Endothelial cell of umbilical vein (primary cell): ENCODE measurements at regions not wholly inside any gene's neighbourhood (a gene's known extent, or its start where the extent isn't known, plus 50 kb on each side); places are given as distances from the start of the nearest gene placed in this dataset.

Experiments
- BruUV-seq: library from RNA; stranded (reverse); fragments of 400-500 nt; replicated peaks from 2 replicates; lab custom pipeline; 2021; lab: Mats Ljungman, UMichigan
- CTCF ChIA-PET: fragments of 300-600, 350-600 bp; sonication (Branson Sonifier 250); formaldehyde crosslinking; loops from one replicate; lab custom pipeline; 2021; ENCODE audit warnings: antibody characterized with exemption, inconsistent platforms; lab: Charles Lee
- POLR2A ChIA-PET: fragments of 300-600, 350-600 bp; sonication (Branson Sonifier 250); formaldehyde crosslinking; loops from one replicate; lab custom pipeline; 2021; ENCODE audit warnings: antibody characterized with exemption, inconsistent platforms; lab: Charles Lee
- DNase-seq: peaks from one replicate; pipeline ENCODE4 v3.0.0-alpha.2; 2011; ENCODE audit warnings: low read depth, low spot score
- FAIRE-seq: peaks from 2 replicates; lab custom pipeline; 2011; peaks lifted over from hg19 to GRCh38; lab: Jason Lieb, UNC
- H2AFZ ChIP-seq: 2 replicates; pipeline ENCODE4 v1.6.0; 2012; ENCODE audit warnings: low read depth, low read length, control low read depth, inconsistent platforms
- H3K27ac ChIP-seq: 2 replicates; pipeline ENCODE4 v1.5.1; 2011; ENCODE audit warnings: low read depth, mild to moderate bottlenecking, control low read depth, low read length, moderate library complexity; ENCODE audit not compliant: insufficient read depth
- H3K27me3 ChIP-seq, 2 experiments: 2 replicates each; pipeline versions ENCODE4 v1.6.0 to v1.6.1; 2011; ENCODE audit warnings: low read length in 2 of 2, mixed read lengths in 1 of 2; ENCODE audit not compliant: control insufficient read depth in 2 of 2, insufficient read depth in 2 of 2
- H3K36me3 ChIP-seq, 2 experiments: 2 replicates in 1 of 2; 3 replicates in 1 of 2; pipeline ENCODE4 v1.5.1; 2011; ENCODE audit warnings: low read length in 2 of 2, mild to moderate bottlenecking in 1 of 2, moderate library complexity in 1 of 2; ENCODE audit not compliant: control insufficient read depth in 2 of 2, insufficient read depth in 2 of 2; ENCODE audit errors: extremely low read depth in 1 of 2
- H3K4me1 ChIP-seq: 3 replicates; pipeline ENCODE4 v1.5.1; 2011; ENCODE audit warnings: mild to moderate bottlenecking, low read length; ENCODE audit not compliant: control insufficient read depth, insufficient read depth; ENCODE audit errors: extremely low read depth
- H3K4me2 ChIP-seq: 2 replicates; pipeline ENCODE4 v1.6.1; 2011; ENCODE audit warnings: low read length, control low read depth, mixed read lengths; ENCODE audit not compliant: insufficient read depth
- H3K4me3 ChIP-seq, 3 experiments: fragments of 200-600 bp in 1 of 3; sonication (generic), shearing (Covaris generic) in 1 of 3; replicated peaks in 1 of 3; 2 replicates each; pipeline ENCODE4 v1.5.1; 2011 to 2016; ENCODE audit warnings: control low read depth in 3 of 3, low read length in 3 of 3, mild to moderate bottlenecking in 2 of 3, inconsistent platforms in 1 of 3, low read depth in 1 of 3, moderate library complexity in 1 of 3; ENCODE audit not compliant: insufficient read depth in 1 of 3
- H3K79me2 ChIP-seq: 2 replicates; pipeline ENCODE4 v1.6.0; 2012; ENCODE audit warnings: low read length, inconsistent platforms; ENCODE audit not compliant: control insufficient read depth, insufficient read depth
- H3K9ac ChIP-seq: replicated peaks from 2 replicates; pipeline ENCODE3; 2011; ENCODE audit warnings: low read length, control low read depth; ENCODE audit not compliant: insufficient read depth; ENCODE audit errors: extremely low read depth
- H3K9me1 ChIP-seq: replicated peaks from 3 replicates; pipeline ENCODE4 v1.6.0; 2011; ENCODE audit warnings: mild to moderate bottlenecking, low read length; ENCODE audit not compliant: control insufficient read depth, insufficient read depth; ENCODE audit errors: extremely low read depth
- H3K9me3 ChIP-seq: replicated peaks from 2 replicates; pipeline ENCODE4 v1.5.1; 2012; ENCODE audit warnings: low read length, inconsistent platforms; ENCODE audit not compliant: control insufficient read depth, insufficient read depth
- H4K20me1 ChIP-seq: replicated peaks from 2 replicates; pipeline ENCODE3; 2011; ENCODE audit warnings: mild to moderate bottlenecking, low read length; ENCODE audit not compliant: control insufficient read depth, insufficient read depth; ENCODE audit errors: extremely low read depth
- CTCF ChIP-seq, 2 donors: IDR thresholded peaks; 1 replicate in 1 of 2; 2 replicates in 1 of 2; pipeline ENCODE4 v1.5.1; 2011; ENCODE audit warnings: low read length in 2 of 2, mild to moderate bottlenecking in 2 of 2, moderate library complexity in 2 of 2, control low read depth in 1 of 2, inconsistent platforms in 1 of 2, low read depth in 1 of 2; ENCODE audit not compliant: insufficient read depth in 1 of 2; ENCODE audit errors: extremely low read depth in 1 of 2
- EZH2 ChIP-seq: IDR thresholded peaks from 2 replicates; pipeline ENCODE4 v1.6.1; 2012; ENCODE audit warnings: borderline replicate concordance, low read depth, mild to moderate bottlenecking, moderate library complexity, low read length, inconsistent platforms; ENCODE audit not compliant: severe bottlenecking
- FOS ChIP-seq: IDR thresholded peaks from 2 replicates; pipeline ENCODE4 v1.6.1; 2011; ENCODE audit warnings: mild to moderate bottlenecking, low read length, moderate library complexity, borderline replicate concordance; ENCODE audit not compliant: insufficient read depth
- GATA2 ChIP-seq: IDR thresholded peaks from 2 replicates; pipeline ENCODE4 v1.7.0; 2011; ENCODE audit warnings: low read depth, mild to moderate bottlenecking, moderate library complexity, mixed read lengths, low read length; ENCODE audit not compliant: insufficient read length, insufficient read depth
- JUN ChIP-seq: IDR thresholded peaks from 2 replicates; pipeline ENCODE4 v1.6.1; 2011; ENCODE audit warnings: borderline replicate concordance, low read depth; ENCODE audit not compliant: insufficient read length, insufficient read depth
- MYC ChIP-seq: IDR thresholded peaks from one replicate; pipeline ENCODE4 v1.6.1; 2011; ENCODE audit warnings: mild to moderate bottlenecking, low read depth, low read length
- POLR2A ChIP-seq: IDR thresholded peaks from 2 replicates; pipeline ENCODE4 v1.6.1; 2012; ENCODE audit warnings: low read depth, mild to moderate bottlenecking, control low read depth, low read length
- POLR2AphosphoS5 ChIP-seq: IDR thresholded peaks from 2 replicates; pipeline ENCODE4 v1.6.1; 2012; ENCODE audit warnings: low read depth, mild to moderate bottlenecking, control low read depth, low read length, moderate library complexity; ENCODE audit not compliant: insufficient read depth
- dilution Hi-C: fragments of 300-500 bp; cut with MboI; formaldehyde crosslinking; loops from one replicate; pipeline ENCODE4 v1.15.0; 2019; ENCODE audit warnings: low sequenced_read_pairs; ENCODE audit not compliant: extremely low pct_ligation_motif_present
- intact Hi-C: fragments of 100-400 bp; cut with micrococcal nuclease; formaldehyde crosslinking; loops from one replicate; pipeline ENCODE4 v1.10.0; 2022
- TF ChIP-seq, protein P1 (sequence below): IDR thresholded peaks from 2 replicates; pipeline ENCODE4 v1.6.1; 2011; ENCODE audit not compliant: insufficient read depth, insufficient read length

- Histone ChIP-seq H3K36me3 (no peaks in the 10 kb centered on the region), H3K4me1 (no peaks in the 10 kb centered on the region), H3K27me3 (no peaks in the 10 kb centered on the region), H3K27ac (no peak overlapping the region), H2AFZ (no peak overlapping the region), H3K9me1 (no peaks in the 10 kb centered on the region), H4K20me1 (no peaks in the 10 kb centered on the region), H3K9ac (no peak overlapping the region), H3K9me3 (no peaks in the 10 kb centered on the region), H3K79me2 (no peaks in the 10 kb centered on the region), H3K4me3 (no peak overlapping the region), H3K4me2 (no peak overlapping the region)
- intact Hi-C loops (no loop called here), dilution Hi-C loops (no loop called here)
- ChIA-PET POLR2A (no interaction called here), CTCF (no interaction called here)
- TF ChIP-seq EZH2, result no peak
- TF ChIP-seq CTCF (IDR thresholded peaks at IDR 0.05; ENCODE audit: extremely low read depth in 1 of 2, insufficient read depth in 1 of 2, low read depth in 1 of 2, low read length in 2 of 2), result no peak
- TF ChIP-seq, protein P1, sequence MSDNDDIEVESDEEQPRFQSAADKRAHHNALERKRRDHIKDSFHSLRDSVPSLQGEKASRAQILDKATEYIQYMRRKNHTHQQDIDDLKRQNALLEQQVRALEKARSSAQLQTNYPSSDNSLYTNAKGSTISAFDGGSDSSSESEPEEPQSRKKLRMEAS, result no peak
- TF ChIP-seq GATA2, result no peak
- no peak for TF ChIP-seq POLR2A
- TF ChIP-seq MYC, result no peak
- TF ChIP-seq FOS, result no peak
- no peak for TF ChIP-seq POLR2AphosphoS5
- TF ChIP-seq JUN, result no peak
- BruUV-seq, result no TSS peak
- no peak for DNase-seq
- no peak for FAIRE-seq
Measured at GRCh38 chr13:89737051-89737450, 1610.4 kb upstream of the MIR17HG start.
